ENCODE measurements at regions not wholly inside any gene's neighbourhood (a gene's known extent, or its start where the extent isn't known, plus 50 kb on each side); places are given as distances from the start of the nearest gene placed in this dataset.

DNA sequence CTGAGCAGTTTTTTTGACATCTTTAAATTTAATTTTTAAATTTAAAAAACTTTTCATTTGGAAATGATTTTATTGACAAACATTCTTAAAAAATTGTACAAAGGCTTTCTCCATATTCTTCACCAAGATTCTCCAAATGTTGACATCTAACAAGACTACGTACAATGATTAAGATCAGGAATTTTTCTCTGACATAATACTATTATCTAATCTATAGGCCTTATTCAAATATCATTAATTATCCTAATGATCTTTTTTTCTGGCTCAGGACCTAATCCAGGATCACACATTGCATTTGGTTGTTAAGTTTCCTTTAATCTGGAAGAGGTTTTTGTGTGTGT is 106.1 kb upstream of the OSMR start:
- no peak for DNase-seq (ENCODE audit: low read depth, low spot score)
- in situ Hi-C loops (cut with HindIII; ENCODE audit: low sequenced_read_pairs), result no loop called here
- TF ChIP-seq, protein P1, sequence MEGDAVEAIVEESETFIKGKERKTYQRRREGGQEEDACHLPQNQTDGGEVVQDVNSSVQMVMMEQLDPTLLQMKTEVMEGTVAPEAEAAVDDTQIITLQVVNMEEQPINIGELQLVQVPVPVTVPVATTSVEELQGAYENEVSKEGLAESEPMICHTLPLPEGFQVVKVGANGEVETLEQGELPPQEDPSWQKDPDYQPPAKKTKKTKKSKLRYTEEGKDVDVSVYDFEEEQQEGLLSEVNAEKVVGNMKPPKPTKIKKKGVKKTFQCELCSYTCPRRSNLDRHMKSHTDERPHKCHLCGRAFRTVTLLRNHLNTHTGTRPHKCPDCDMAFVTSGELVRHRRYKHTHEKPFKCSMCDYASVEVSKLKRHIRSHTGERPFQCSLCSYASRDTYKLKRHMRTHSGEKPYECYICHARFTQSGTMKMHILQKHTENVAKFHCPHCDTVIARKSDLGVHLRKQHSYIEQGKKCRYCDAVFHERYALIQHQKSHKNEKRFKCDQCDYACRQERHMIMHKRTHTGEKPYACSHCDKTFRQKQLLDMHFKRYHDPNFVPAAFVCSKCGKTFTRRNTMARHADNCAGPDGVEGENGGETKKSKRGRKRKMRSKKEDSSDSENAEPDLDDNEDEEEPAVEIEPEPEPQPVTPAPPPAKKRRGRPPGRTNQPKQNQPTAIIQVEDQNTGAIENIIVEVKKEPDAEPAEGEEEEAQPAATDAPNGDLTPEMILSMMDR (IDR thresholded peaks at IDR 0.05; ENCODE audit: low read depth, low read length), result no peak

DNA sequence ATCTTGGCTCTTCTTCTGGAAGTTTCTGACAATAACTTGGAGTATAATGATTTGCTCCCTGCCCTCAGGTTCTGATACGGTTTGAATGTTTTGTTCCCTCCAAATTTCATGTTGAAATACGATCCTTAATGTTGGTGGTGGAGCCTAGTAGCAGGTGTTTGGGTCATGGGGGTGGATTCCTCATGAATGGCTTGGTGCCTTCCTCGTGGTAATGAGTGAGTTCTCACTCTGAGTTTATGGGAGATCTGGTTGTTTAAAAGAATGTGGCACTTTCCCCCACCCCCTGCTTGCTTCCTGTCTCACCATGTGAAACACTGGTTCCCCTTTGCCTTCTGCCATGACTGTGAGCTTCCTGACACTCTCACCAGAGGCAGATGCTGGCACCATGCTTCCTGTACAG is 103.0 kb upstream of the OSMR start:
- TF ChIP-seq, protein P1 (IDR thresholded peaks at IDR 0.05; ENCODE audit: low read depth, low read length), result no peak
- no peak overlapping the region for H3K4me3 ChIP-seq (ENCODE audit: low read depth, low read length)
- in situ Hi-C loops (cut with HindIII; ENCODE audit: low sequenced_read_pairs), result no loop called here
- DNase-seq (ENCODE audit: low read depth, low spot score), result no peak

More for the DNA sequence above, 106.1 kb upstream of the OSMR start:
- no peak overlapping the region for H3K4me3 ChIP-seq (ENCODE audit: low read depth, low read length)

DNA sequence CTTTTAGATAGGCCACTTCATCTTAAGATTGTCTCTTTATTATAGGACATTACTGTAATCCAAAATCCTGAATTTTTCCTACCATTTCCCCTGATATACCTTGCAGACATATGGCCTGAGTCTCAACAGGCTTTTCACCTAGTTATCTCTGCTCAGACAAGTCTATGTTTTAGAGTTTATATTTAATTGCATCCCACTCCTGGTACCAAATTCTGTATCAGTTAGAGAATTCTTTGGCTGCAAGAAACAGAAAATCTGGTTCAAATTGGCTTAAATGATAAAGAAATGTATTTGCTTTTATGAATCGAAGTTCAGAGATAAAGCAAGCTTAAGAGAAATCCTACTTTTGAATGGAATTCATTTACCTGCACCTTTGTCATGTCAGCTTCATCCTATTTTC is 102.2 kb upstream of the OSMR start:
- TF ChIP-seq, protein P1 (IDR thresholded peaks at IDR 0.05; ENCODE audit: low read depth, low read length), result no peak
- DNase-seq (ENCODE audit: low read depth, low spot score), result no peak
- in situ Hi-C loops (cut with HindIII; ENCODE audit: low sequenced_read_pairs), result no loop called here
- no peak overlapping the region for H3K4me3 ChIP-seq (ENCODE audit: low read depth, low read length)

DNA sequence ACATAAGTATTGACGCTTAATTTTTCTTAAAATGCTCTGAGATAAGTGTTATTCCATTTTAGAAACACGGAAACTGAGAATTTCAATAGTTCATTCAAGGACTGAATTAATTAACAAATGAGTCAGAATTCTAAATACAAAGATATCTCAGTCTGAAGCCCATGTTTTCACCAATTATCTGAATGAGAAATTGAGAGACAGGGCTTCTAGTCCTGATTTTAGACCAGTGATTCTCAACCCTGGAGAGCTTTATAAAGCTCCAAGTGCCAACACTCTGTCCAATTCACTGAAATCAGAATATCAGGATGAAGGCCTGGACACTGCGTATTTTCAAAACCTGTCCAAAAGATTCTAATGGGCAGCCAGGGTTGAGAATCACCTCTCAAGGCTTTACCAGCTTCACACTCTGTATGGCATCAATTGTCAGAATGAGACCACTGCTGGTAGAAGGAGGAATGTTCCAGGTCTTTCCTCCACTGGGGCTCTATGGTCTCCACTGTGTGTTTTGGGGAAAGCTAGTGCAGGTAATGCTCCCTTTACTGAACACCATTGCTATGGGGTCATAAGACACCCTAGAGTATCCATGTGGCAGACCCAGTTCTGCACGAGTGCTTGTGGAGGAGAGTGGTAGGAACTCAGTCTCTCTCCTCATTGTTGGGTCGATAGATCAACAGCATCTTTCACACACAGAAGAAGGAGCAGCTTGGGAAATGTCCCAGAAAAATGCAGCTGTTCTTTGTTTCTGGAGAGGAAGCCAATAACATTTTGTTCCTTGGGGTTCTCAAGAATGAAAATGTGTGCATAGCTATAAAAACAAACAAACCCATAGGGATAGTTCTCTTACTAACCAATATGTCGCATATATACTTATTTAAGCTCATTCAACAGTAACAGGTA is 99.7 kb upstream of the OSMR start:
- DNase-seq (ENCODE audit: low read depth, low spot score), result no peak
- TF ChIP-seq, protein P1 (IDR thresholded peaks at IDR 0.05; ENCODE audit: low read depth, low read length), result no peak
- H3K4me3 ChIP-seq (ENCODE audit: low read depth, low read length), result no peak overlapping the region
- in situ Hi-C loops (cut with HindIII; ENCODE audit: low sequenced_read_pairs), result no loop called here

DNA sequence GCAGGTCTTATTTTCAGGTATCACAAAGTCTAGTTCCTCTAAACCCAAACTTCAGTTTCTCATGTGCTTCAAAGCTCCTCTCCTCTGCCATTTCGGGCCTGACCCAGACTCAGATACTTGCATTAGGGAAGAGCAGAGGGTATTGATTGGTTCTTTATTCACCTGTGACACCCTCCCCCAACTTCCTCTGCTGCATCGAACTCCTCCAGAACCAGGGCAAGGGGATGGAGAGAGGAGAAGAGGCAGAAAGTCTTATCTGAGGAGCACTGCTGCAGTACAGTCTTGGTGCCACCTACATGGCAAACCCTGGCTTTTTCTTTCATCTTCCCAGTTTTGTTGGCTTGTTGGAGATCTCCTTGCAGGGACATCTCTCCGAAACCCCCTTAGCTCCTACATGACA is 96.0 kb upstream of the OSMR start:
- DNase-seq (ENCODE audit: low read depth, low spot score), result no peak
- in situ Hi-C loops (cut with HindIII; ENCODE audit: low sequenced_read_pairs), result no loop called here

DNA sequence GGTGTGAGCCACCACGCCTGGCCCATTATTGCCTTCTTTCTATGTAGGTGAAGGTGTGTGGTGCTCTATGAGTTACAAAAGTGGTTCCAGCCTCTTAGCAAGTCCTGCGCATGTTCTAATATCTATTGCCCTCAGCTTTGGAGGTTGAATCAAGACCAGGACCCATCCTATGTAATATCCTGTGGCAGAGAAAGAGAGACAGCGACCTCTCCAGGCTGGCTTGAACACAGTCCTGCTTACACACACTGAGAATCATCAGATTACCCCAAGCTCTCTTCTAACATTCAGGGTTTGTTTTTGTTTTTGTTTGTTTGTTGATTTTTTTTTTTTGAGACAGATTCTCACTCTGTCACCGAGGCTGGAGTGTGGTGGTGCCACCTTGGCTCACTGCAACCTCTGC is 94.7 kb upstream of the OSMR start:
- TF ChIP-seq, protein P1 (IDR thresholded peaks at IDR 0.05; ENCODE audit: low read depth, low read length), result peak; percentile 6
- no peak overlapping the region for H3K4me3 ChIP-seq (ENCODE audit: low read depth, low read length)
- DNase-seq (ENCODE audit: low read depth, low spot score), result no peak
- in situ Hi-C loops (cut with HindIII; ENCODE audit: low sequenced_read_pairs), result no loop called here

More for the DNA sequence above, 96.0 kb upstream of the OSMR start:
- TF ChIP-seq, protein P1 (IDR thresholded peaks at IDR 0.05; ENCODE audit: low read depth, low read length), result no peak
- H3K4me3 ChIP-seq (ENCODE audit: low read depth, low read length), result no peak overlapping the region
